ENCODE measurements at regions not wholly inside any gene's neighbourhood (a gene's known extent, or its start where the extent isn't known, plus 50 kb on each side); places are given as distances from the start of the nearest gene placed in this dataset.
"Not testable (repeated sequence)": the region's sequence is repeated elsewhere in the genome, so short reads cannot be mapped to it uniquely, and the experiment has no call there.

DNA sequence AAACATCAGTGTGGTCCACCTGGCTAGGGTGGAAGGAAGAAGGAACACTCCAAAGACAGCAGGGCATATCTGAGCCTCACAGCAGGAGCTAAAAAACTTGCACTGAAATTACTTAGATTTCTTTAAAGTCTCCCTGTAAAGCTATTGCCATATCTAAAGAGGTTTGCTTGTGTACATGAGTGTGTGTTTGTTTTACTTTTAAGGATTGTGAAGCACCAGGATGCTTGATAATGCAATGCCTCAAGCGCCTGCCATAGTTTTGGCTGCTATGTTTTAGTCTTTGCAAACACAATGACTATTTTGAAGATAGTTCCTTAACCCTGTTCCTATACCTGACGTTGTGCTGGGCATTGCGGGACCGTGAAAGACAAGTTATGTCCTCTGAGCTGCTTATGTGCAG is 65.0 kb downstream of the ID4 start:
- intact Hi-C loops (cut with micrococcal nuclease), result no loop called here
- H3K9me3 Mint-ChIP-seq (ENCODE audit: unreplicated experiment), result no peaks in the 10 kb centered on the region
- no peaks in the 10 kb centered on the region for H3K27me3 Mint-ChIP-seq (ENCODE audit: insufficient read depth, unreplicated experiment)
- no peak overlapping the region for H3K4me3 Mint-ChIP-seq (ENCODE audit: unreplicated experiment)
- H3K4me1 Mint-ChIP-seq (ENCODE audit: insufficient read depth, unreplicated experiment), result peaks cover 8% of the 10 kb centered on the region
- TF ChIP-seq, protein P1, sequence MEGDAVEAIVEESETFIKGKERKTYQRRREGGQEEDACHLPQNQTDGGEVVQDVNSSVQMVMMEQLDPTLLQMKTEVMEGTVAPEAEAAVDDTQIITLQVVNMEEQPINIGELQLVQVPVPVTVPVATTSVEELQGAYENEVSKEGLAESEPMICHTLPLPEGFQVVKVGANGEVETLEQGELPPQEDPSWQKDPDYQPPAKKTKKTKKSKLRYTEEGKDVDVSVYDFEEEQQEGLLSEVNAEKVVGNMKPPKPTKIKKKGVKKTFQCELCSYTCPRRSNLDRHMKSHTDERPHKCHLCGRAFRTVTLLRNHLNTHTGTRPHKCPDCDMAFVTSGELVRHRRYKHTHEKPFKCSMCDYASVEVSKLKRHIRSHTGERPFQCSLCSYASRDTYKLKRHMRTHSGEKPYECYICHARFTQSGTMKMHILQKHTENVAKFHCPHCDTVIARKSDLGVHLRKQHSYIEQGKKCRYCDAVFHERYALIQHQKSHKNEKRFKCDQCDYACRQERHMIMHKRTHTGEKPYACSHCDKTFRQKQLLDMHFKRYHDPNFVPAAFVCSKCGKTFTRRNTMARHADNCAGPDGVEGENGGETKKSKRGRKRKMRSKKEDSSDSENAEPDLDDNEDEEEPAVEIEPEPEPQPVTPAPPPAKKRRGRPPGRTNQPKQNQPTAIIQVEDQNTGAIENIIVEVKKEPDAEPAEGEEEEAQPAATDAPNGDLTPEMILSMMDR (IDR thresholded peaks at IDR 0.05; ENCODE audit: unreplicated experiment), result no peak
- BruUV-seq (replicated peaks), result no TSS peak
- ChIA-PET POLR2A (interaction anchor here (0.9 kb wide), 1 partner anchor 13 kb away, joined by 3 read pairs; no protein-coding TSS in a partner anchor), CTCF (no interaction called here)
- DNase-seq (ENCODE audit: unreplicated experiment), result no peak
- H3K27ac Mint-ChIP-seq (ENCODE audit: low read depth, unreplicated experiment), result no peak overlapping the region
- no peaks in the 10 kb centered on the region for H3K36me3 Mint-ChIP-seq (ENCODE audit: insufficient read depth, unreplicated experiment)

DNA sequence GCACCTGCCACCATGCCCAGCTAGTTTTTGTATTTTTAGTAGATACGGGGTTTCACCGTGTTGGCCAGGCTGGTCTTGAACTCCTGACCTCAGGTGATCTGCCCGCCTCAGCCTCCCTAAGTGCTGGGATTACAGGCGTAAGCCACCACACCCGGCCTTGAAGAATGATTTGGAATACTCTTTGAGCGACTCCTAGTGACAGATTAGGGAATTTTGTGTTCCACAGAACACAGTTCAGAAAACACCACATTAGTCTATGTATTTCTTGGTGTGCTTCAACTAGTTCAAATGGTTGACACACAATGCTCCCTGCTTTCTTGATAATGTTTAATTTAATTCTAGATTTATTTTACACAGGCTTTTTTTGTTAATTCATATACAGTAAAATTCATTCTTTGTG is 67.2 kb downstream of the ID4 start:
- BruUV-seq (replicated peaks); H3K4me1 Mint-ChIP-seq (ENCODE audit: insufficient read depth, unreplicated experiment); H3K36me3 Mint-ChIP-seq (ENCODE audit: insufficient read depth, unreplicated experiment); H3K27ac Mint-ChIP-seq (ENCODE audit: low read depth, unreplicated experiment); H3K4me3 Mint-ChIP-seq (ENCODE audit: unreplicated experiment); POLR2A ChIA-PET; intact Hi-C loops (cut with micrococcal nuclease); H3K27me3 Mint-ChIP-seq (ENCODE audit: insufficient read depth, unreplicated experiment); DNase-seq (ENCODE audit: unreplicated experiment); H3K9me3 Mint-ChIP-seq (ENCODE audit: unreplicated experiment): not testable (repeated sequence)
- CTCF ChIA-PET, result interaction anchor here (0.7 kb wide), 1 partner anchor 36 kb away, joined by 4 read pairs; no protein-coding TSS in a partner anchor

DNA sequence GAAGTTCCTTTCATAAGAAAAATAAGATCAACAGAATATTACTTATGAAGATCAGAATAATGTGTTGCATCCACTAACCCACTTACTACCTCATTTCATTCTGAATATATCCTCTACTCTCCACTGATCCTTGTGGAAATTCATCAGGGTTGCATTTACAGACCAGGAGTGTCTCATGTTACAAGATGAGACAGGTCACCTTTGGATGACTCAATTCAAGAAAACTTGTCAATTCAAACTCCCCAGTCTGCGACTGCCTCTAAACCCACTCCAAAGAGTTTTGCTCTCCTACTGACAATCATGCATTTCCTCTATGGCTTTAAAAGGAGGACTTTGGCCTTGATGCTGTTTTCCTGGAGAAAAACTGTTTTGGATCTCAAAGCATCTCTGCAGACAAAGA is 68.4 kb downstream of the ID4 start:
- ChIA-PET CTCF (interaction anchor here (0.6 to 0.7 kb wide), 2 partner anchors 19 to 70 kb away, joined by 3 to 8 read pairs; no protein-coding TSS in a partner anchor), POLR2A (interaction anchor here (0.5 kb wide), 1 partner anchor 81 kb away, joined by 3 read pairs; no protein-coding TSS in a partner anchor)
- Mint-ChIP-seq H3K27ac (ENCODE audit: low read depth, unreplicated experiment) (no peak overlapping the region), H3K27me3 (ENCODE audit: insufficient read depth, unreplicated experiment) (no peaks in the 10 kb centered on the region), H3K4me1 (ENCODE audit: insufficient read depth, unreplicated experiment) (peaks cover 8% of the 10 kb centered on the region), H3K4me3 (ENCODE audit: unreplicated experiment) (no peak overlapping the region), H3K36me3 (ENCODE audit: insufficient read depth, unreplicated experiment) (no peaks in the 10 kb centered on the region), H3K9me3 (ENCODE audit: unreplicated experiment) (no peaks in the 10 kb centered on the region)
- peak; percentile 35 for DNase-seq (ENCODE audit: unreplicated experiment)
- no TSS peak for BruUV-seq (replicated peaks)
- intact Hi-C loops (cut with micrococcal nuclease), result no loop called here
- TF ChIP-seq, protein P1 (IDR thresholded peaks at IDR 0.05; ENCODE audit: unreplicated experiment), result no peak

DNA sequence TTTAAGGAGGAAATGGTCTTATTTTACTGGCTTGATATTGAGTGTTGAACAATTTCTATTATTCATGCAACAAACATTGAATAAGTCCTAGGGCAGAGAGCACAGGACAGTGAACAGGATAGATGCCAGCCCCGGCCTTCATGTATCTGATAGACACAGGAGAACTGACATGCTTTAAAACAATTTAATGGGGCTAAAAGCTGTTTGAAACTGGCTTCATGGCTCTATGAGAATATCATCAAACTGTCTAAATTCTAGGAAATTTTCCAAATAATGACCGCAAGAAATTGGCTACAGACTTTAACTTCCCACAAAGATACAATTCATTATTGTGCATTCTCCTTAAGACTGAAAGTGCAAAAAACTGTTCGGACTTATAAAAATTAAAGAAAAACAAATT is 69.0 kb downstream of the ID4 start:
- POLR2A ChIA-PET, result no interaction called here
- no peak for DNase-seq (ENCODE audit: unreplicated experiment)
- intact Hi-C loops (cut with micrococcal nuclease), result no loop called here
- H3K4me1 Mint-ChIP-seq (ENCODE audit: insufficient read depth, unreplicated experiment), result peaks cover 8% of the 10 kb centered on the region
- no TSS peak for BruUV-seq (replicated peaks)
- H3K27ac Mint-ChIP-seq (ENCODE audit: low read depth, unreplicated experiment), result no peak overlapping the region
- no peak overlapping the region for H3K4me3 Mint-ChIP-seq (ENCODE audit: unreplicated experiment)
- H3K27me3 Mint-ChIP-seq (ENCODE audit: insufficient read depth, unreplicated experiment), result no peaks in the 10 kb centered on the region
- CTCF ChIA-PET, result interaction anchor here (0.6 to 0.7 kb wide), 3 partner anchors 19 to 153 kb away, joined by 3 to 8 read pairs (median 3); no protein-coding TSS in a partner anchor
- TF ChIP-seq, protein P1 (IDR thresholded peaks at IDR 0.05; ENCODE audit: unreplicated experiment), result no peak
- no peaks in the 10 kb centered on the region for H3K36me3 Mint-ChIP-seq (ENCODE audit: insufficient read depth, unreplicated experiment)
- H3K9me3 Mint-ChIP-seq (ENCODE audit: unreplicated experiment), result no peaks in the 10 kb centered on the region

DNA sequence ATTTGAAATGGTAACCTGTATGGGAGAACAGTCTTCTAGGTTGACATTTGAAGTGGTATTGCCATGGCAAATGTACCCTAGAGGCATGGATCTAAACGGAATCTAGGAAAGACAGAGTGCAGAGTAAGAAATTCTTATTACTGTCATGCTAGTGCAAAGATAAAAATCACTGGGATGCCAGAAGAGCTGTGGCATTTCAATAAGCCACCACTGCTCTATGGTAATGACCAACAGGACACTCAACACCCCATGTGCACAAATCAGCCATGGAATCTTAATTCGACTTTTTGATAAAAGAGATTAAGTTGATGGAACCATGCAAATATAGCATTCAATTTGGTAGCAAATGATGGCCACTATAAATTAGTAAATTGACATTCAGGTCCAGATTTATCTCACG is 74.1 kb downstream of the ID4 start:
- DNase-seq (ENCODE audit: unreplicated experiment), result no peak
- H3K36me3 Mint-ChIP-seq (ENCODE audit: insufficient read depth, unreplicated experiment), result no peaks in the 10 kb centered on the region
- TF ChIP-seq, protein P1 (IDR thresholded peaks at IDR 0.05; ENCODE audit: unreplicated experiment), result no peak
- intact Hi-C loops (cut with micrococcal nuclease), result no loop called here
- H3K27ac Mint-ChIP-seq (ENCODE audit: low read depth, unreplicated experiment), result no peak overlapping the region
- H3K9me3 Mint-ChIP-seq (ENCODE audit: unreplicated experiment), result no peaks in the 10 kb centered on the region
- no TSS peak for BruUV-seq (replicated peaks)
- no peaks in the 10 kb centered on the region for H3K4me1 Mint-ChIP-seq (ENCODE audit: insufficient read depth, unreplicated experiment)
- CTCF ChIA-PET, result no interaction called here
- no peak overlapping the region for H3K4me3 Mint-ChIP-seq (ENCODE audit: unreplicated experiment)
- POLR2A ChIA-PET, result no interaction called here
- H3K27me3 Mint-ChIP-seq (ENCODE audit: insufficient read depth, unreplicated experiment), result no peaks in the 10 kb centered on the region
